ENCODE measurements at regions not wholly inside any gene's neighbourhood (a gene's known extent, or its start where the extent isn't known, plus 50 kb on each side); places are given as distances from the start of the nearest gene placed in this dataset.
"Not testable (repeated sequence)": the region's sequence is repeated elsewhere in the genome, so short reads cannot be mapped to it uniquely, and the experiment has no call there.

DNA sequence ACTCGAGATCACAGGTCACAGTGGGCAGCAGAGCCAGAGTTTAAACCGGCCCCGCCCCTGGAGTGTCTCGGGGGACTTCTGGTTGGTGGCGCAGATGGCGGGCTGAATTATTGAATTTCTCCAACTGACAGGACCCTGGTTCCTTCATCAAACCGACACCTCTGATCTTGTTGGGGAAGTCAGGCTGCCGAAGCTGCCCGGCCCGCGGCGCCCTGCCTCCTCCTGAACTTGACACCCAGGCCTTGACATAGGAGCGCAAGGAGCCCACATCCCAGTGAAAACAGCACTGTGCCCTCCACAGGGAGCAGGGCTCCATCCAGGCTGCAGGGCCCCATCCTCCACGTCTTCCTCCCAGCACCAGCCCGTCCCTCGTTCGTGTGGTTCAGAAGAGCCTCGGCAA lies 105.2 kb downstream of the OLFM1 start:
- ChIA-PET CTCF (no interaction called here), POLR2A (no interaction called here)

GRCh38 chr9:135195975-135196374 lies 108.5 kb downstream of the OLFM1 start:
- CTCF ChIA-PET, POLR2A ChIA-PET: not testable (repeated sequence)

- ChIA-PET POLR2A (no interaction called here), CTCF (no interaction called here)
Measured at GRCh38 chr9:135196474-135196873, 109.0 kb downstream of the OLFM1 start.

GRCh38 chr9:135198144-135198543 lies 110.7 kb downstream of the OLFM1 start:
- ChIA-PET CTCF (no interaction called here), POLR2A (no interaction called here)

GRCh38 chr9:135198586-135199285 lies 111.3 kb downstream of the OLFM1 start:
- ChIA-PET CTCF (no interaction called here), POLR2A (no interaction called here)

- POLR2A ChIA-PET: no interaction called here
- CTCF ChIA-PET: no interaction called here
Measured at GRCh38 chr9:135199489-135199888, 112.0 kb downstream of the OLFM1 start.

GRCh38 chr9:135201711-135202110 lies 114.2 kb downstream of the OLFM1 start:
- POLR2A ChIA-PET: no interaction called here
- CTCF ChIA-PET: interaction anchor here (0.6 kb wide), 1 partner anchor 1032 kb away, joined by 3 read pairs; no protein-coding TSS in a partner anchor

DNA sequence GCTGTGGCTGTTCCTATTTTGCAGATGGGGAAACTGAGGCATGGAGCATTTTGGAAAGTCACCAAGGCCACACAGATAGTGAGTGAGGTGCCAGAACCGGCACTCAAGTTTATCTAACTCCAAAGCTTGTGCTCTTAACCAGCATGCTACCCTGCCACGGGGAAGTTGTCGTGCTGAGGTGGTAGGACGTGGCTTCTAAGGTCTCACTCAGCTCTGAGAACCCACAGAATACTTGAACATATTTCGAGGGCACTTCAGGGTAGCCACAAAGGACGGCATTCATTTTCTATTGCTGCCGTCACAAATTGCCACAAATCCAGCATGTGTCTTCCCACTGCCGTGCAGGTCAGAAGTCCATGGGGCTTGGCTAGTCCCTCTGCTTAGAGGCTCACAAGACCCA lies 116.7 kb downstream of the OLFM1 start:
- CTCF ChIA-PET: no interaction called here
- POLR2A ChIA-PET: no interaction called here

GRCh38 chr9:135209136-135209535 lies 121.7 kb downstream of the OLFM1 start:
- POLR2A ChIA-PET: no interaction called here
- CTCF ChIA-PET: no interaction called here

DNA sequence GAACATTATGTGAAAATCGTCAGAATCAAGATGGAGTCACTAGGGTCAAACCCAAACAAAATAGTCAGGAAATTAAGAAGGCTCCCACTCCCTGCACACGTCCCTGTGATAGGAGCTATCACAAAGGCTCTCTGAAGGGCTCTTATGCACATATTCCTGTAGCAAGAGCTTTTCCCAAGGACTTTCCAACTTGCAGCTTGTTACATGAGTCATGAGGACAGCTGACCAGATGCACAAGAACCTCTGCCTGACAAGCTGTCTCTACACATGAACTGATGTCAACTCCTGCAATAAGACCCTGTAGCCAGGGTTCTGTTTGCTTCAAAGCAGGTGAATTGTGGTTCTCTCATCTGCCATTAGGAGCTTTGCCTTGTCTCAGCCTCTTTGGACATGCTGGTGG lies 122.4 kb downstream of the OLFM1 start:
- ChIA-PET POLR2A (no interaction called here), CTCF (no interaction called here)

DNA sequence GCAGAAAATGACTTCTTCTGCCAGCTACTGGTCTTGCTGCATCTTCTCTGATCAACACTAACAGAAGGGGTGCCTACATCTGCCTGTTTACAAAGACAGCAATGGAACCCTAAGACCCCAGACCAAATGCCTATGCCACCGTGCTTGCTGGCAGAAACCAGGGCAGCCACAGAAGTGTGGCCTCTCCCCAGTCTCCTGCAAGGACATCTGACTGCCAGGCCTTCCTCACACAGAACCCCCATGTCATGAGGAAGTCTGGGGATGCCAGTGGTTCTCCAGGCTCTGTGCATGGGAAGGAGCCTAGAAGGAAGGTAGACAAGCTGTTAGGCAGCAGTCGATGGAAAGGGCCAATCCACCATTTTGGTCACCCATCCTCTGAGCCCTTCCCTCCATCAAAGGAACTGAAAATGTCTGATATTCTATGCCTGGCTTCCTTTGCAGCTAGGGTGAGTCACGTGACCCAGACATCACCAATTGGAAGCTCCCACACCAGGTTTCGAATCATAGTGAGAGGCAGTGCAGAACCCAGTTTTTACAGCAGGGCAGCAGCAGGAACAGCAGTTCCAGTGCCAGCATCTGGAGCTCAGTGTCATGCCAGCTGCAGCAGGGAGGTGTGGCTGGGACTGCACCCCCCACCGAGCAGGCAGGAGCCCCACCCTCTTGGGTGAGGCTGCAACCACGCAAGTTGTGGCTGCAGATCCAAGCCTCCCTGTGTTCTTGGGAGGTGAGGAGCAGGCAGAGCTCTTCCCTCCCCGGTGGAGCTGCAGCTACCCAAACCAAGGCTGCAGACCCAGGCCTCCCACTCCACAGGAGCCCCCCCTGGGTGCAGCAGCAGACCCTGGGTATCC lies 123.4 kb downstream of the OLFM1 start:
- POLR2A ChIA-PET: no interaction called here
- CTCF ChIA-PET: no interaction called here

- CTCF ChIA-PET: no interaction called here
- POLR2A ChIA-PET: no interaction called here
Measured at GRCh38 chr9:135211524-135211890, 124.0 kb downstream of the OLFM1 start.

DNA sequence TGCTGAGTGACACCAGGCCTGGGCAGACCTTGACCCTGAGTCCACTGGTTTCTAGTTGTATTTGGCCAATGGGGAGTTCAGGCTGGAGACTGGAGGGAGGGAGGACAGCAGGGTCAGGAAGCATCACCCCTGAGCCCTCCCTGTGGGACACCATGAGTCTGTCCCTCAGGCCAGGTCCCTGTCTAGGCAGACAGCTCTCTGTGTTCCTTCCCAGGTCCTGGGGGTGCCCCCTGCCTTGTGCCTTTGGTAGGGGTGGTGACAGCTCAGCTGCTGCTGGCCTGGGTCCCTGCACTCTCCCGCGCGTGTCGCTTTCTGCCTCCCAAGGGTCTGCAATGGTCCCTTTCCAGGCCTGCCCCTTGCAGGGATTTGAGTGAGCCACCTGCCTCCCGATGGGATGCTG lies 125.5 kb downstream of the OLFM1 start:
- CTCF ChIA-PET: no interaction called here
- POLR2A ChIA-PET: no interaction called here

DNA sequence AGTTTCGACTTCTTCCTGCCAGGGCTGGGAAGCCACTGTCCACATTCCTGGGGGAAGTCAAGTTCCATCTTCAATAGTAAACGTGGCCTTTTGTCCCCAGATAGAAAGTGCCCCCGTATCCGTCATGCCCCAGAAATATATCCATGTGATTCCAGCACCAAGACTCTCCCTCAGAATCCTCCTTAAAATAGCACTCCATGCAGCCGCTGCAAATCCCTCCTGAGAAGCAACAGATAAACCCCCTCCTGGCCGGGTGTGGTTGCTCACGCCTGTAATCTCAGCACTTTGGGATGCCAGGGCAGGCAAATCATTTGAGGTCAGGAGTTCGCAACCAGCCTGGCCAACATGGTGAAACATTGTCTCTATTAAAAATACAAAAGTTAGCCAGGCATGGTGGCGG lies 126.1 kb downstream of the OLFM1 start:
- POLR2A ChIA-PET: no interaction called here

DNA sequence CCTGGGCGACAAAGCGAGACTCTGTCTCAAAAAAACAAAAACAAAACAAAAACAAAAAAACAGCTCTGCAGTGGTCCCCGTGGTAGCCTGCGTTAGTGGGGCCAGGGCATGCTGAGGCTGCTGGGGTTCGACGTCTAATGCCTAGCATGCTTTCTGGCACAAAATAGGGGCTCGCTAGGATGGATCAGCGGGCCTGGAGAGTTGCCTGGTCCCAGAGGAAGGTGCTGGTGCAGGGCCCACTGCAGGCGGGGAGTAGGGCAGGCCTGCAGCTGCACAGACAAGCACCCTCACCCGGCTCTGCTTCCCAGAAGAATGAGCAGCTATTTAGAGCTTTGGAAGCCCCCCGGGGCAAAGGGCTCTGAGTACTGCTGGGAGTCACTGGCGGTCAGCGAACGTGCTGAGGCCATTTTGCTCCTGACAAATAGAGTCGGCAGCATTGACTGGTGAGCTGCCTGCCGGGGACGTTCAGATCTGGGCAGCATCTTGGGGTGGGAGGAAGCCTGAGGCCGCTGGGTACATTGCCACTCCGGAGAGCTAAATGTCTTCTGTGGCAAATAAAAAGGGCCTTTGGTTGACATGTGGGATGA lies 126.7 kb downstream of the OLFM1 start:
- CTCF ChIA-PET: no interaction called here
- POLR2A ChIA-PET: no interaction called here

More for the DNA sequence above, 126.1 kb downstream of the OLFM1 start:
- CTCF ChIA-PET: no interaction called here

GRCh38 chr9:135214706-135215105 lies 127.2 kb downstream of the OLFM1 start:
- ChIA-PET CTCF (no interaction called here), POLR2A (no interaction called here)

DNA sequence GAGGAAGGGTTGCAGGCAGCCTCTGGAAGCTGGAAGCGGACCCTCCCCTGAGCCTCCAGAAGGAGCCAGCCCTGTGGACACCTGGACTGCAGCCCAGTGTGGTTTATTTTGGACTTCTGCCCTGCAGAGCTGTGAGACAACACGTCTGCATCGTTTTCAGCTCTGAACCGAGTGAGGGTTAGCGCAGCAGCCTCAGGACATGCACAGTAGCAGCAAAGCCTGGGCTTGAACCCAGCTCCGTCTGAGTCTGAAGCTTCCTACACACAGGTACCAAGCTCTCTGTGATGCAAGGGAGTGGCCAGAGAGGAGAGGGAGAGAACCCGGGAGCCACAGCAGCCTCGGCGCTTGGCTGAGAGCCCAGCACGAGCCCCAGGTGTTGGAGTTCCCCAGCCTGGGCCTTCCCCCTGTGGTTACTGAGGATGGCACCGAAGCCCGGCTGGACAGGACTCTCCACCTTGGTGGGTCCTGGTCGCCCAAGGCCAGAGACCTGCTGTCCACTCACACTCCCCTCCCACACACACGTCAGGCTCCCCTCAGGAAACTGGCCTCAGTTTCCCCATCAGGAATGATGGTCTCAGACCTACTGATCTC lies 128.2 kb downstream of the OLFM1 start:
- CTCF ChIA-PET: no interaction called here

GRCh38 chr9:135216236-135216635 lies 128.8 kb downstream of the OLFM1 start:
- POLR2A ChIA-PET: no interaction called here
- CTCF ChIA-PET: no interaction called here

More for the DNA sequence above, 128.2 kb downstream of the OLFM1 start:
- POLR2A ChIA-PET: no interaction called here

DNA sequence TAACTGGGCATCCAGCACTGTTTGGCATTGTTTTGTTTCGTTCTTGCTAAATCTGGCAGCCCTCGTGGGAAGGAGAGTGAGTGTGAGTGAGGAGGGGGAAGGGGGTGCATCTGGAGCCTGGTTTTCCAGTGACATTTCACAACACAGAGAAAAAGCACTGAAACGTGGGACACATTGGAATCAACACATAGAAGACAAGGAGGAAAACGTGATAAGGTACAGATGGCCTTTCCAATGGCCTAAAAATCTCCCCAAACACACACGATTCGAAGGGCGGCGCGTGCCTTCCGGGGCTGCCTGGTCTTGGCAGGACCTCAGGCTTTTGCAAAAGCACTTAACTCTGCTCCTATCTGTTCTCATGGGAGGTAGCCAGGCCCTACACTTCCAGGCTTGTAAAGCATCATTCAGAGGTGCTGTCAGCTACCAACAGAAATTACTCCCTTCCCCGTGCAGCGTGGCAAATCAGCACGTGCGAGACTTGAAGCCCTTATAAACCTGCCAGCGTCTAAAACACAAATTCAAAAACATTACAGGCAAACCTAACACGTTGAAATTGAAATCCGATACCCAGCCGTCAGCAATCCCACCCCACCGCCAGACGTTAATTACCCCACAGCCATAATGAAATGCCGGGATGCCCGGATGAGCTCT lies 129.4 kb downstream of the OLFM1 start:
- CTCF ChIA-PET: no interaction called here
- POLR2A ChIA-PET: no interaction called here

- POLR2A ChIA-PET: no interaction called here
Measured at GRCh38 chr9:135217836-135218235, 130.4 kb downstream of the OLFM1 start.

More at GRCh38 chr9:135217836-135218235, 130.4 kb downstream of the OLFM1 start:
- CTCF ChIA-PET: no interaction called here

All from activated CD8-positive, alpha-beta memory T cell treated with anti-CD3 and anti-CD28 coated beads for 36 hours (primary cell).